PC-3 (cell line): ENCODE measurements at regions not wholly inside any gene's neighbourhood (a gene's known extent, or its start where the extent isn't known, plus 50 kb on each side); places are given as distances from the start of the nearest gene placed in this dataset.

Experiments used
- ATAC-seq: fragments of 200-7000 bp; cut with Tn5 transposase; 2 replicates; pipeline ENCODE4 v1.9.1; 2020; ENCODE audit warnings: mild to moderate bottlenecking, moderate library complexity
- BruUV-seq: library from RNA; stranded (reverse); fragments of 400-500 nt; replicated peaks from 2 replicates; lab custom pipeline; 2021; lab: Mats Ljungman, UMichigan
- CTCF ChIA-PET: fragments of 300-600 bp; sonication (Branson Sonifier 250); formaldehyde crosslinking; loops from one replicate; lab custom pipeline; 2022; ENCODE audit warnings: antibody characterized with exemption; lab: Charles Lee
- POLR2A ChIA-PET: fragments of 300-600 bp; sonication (Branson Sonifier 250); formaldehyde crosslinking; loops from one replicate; lab custom pipeline; 2022; ENCODE audit warnings: antibody characterized with exemption; ENCODE audit not compliant: unreplicated experiment; lab: Charles Lee
- DNase-seq: peaks from one replicate; pipeline ENCODE4 v3.0.0-alpha.2; 2015
- H2AFZ ChIP-seq: fragments of 300-600 bp; sonication (generic); 2 replicates; pipeline ENCODE4 v1.6.0; 2016; ENCODE audit warnings: antibody characterized with exemption, low read length
- H3F3A ChIP-seq: fragments of 300-600 bp; sonication (generic); one replicate; pipeline ENCODE4 v1.6.0; 2017; ENCODE audit warnings: antibody characterized with exemption, low read length, control low read depth, mild to moderate bottlenecking; ENCODE audit not compliant: unreplicated experiment
- H3K27ac ChIP-seq: fragments of 300-600 bp; sonication (generic); 2 replicates; pipeline ENCODE4 v1.5.1; 2016; ENCODE audit warnings: mild to moderate bottlenecking, low read length
- H3K27me3 ChIP-seq: fragments of 300-600 bp; sonication (generic); 2 replicates; pipeline ENCODE4 v1.6.1; 2016; ENCODE audit warnings: low read length, mixed read lengths
- H3K36me3 ChIP-seq: fragments of 300-600 bp; sonication (generic); 2 replicates; pipeline ENCODE4 v1.6.1; 2016; ENCODE audit warnings: low read depth, mixed run types, low read length, mixed read lengths
- H3K4me1 ChIP-seq: fragments of 300-600 bp; sonication (generic); 2 replicates; pipeline ENCODE4 v1.5.1; 2016; ENCODE audit warnings: low read length; ENCODE audit not compliant: insufficient read depth
- H3K4me2 ChIP-seq: fragments of 300-600 bp; sonication (generic); 2 replicates; pipeline ENCODE4 v1.6.0; 2016; ENCODE audit warnings: low read length
- H3K4me3 ChIP-seq: fragments of 300-600 bp; sonication (generic); 2 replicates; pipeline ENCODE4 v1.5.1; 2016; ENCODE audit warnings: mild to moderate bottlenecking, low read length, mixed read lengths
- H3K79me2 ChIP-seq: fragments of 300-600 bp; sonication (generic); 2 replicates; pipeline ENCODE4 v1.6.1; 2017; ENCODE audit warnings: low read length, mixed read lengths
- H3K9ac ChIP-seq: fragments of 300-600 bp; sonication (generic); 2 replicates; pipeline ENCODE4 v1.6.0; 2016; ENCODE audit warnings: mild to moderate bottlenecking, low read length
- H3K9me2 ChIP-seq: fragments of 300-600 bp; sonication (generic); replicated peaks from 2 replicates; pipeline ENCODE4 v1.6.1; 2016; ENCODE audit warnings: mixed run types, low read length, mixed read lengths
- H3K9me3 ChIP-seq: fragments of 300-600 bp; sonication (generic); 2 replicates; pipeline ENCODE4 v1.6.1; 2016; ENCODE audit warnings: low read length, mixed read lengths
- H4K20me1 ChIP-seq: fragments of 300-600 bp; sonication (generic); 2 replicates; pipeline ENCODE4 v1.6.1; 2016; ENCODE audit warnings: low read length, mixed read lengths
- EZH2 ChIP-seq: fragments of 300-600 bp; sonication (generic); IDR thresholded peaks from one replicate; pipeline ENCODE4 v1.6.1; 2017; ENCODE audit warnings: antibody characterized with exemption, mild to moderate bottlenecking, low read length; ENCODE audit not compliant: unreplicated experiment
- EZH2phosphoT487 ChIP-seq: fragments of 300-600 bp; sonication (generic); IDR thresholded peaks from 2 replicates; pipeline ENCODE4 v1.6.1; 2018; ENCODE audit warnings: mild to moderate bottlenecking, antibody characterized with exemption, low read length, borderline replicate concordance
- intact Hi-C: fragments of 100-400 bp; cut with micrococcal nuclease; formaldehyde crosslinking; loops from 2 replicates; pipeline ENCODE4 v1.9.0; 2023
- TF ChIP-seq, protein P1 (sequence below): fragments of 300-600 bp; sonication (generic); conservative IDR thresholded peaks from 2 replicates; pipeline ENCODE4 v1.5.1; 2017; ENCODE audit warnings: antibody characterized with exemption, low read depth, mild to moderate bottlenecking, low read length

DNA sequence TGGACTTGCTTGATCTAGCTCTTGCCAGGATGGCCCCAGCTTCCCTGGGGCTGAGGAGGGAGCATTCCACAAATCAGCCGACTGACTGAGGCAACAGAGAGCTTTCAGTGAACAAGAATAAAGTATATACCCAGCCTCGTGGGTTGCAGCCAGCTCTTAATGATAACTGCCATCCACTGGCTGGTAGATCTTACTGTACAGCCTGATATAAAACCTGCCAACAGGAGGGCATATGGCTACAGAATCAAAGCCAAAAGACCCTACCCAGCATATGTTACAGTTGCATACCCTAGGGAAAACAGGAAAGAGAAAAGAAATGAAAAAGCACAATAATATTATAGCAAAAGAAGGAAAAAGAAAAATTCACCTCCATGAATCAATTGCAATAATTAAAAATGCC lies 775.9 kb upstream of the KIF2B start:
- Histone ChIP-seq H3K4me2 (no peak overlapping the region), H3K27ac (no peak overlapping the region), H3K79me2 (no peaks in the 10 kb centered on the region), H3K27me3 (no peaks in the 10 kb centered on the region), H3K4me1 (no peaks in the 10 kb centered on the region), H3K4me3 (no peak overlapping the region), H3K9ac (no peak overlapping the region), H3F3A (no peaks in the 10 kb centered on the region), H4K20me1 (no peaks in the 10 kb centered on the region), H3K9me3 (peaks cover 33% of the 10 kb centered on the region), H3K9me2 (no peaks in the 10 kb centered on the region), H3K36me3 (no peaks in the 10 kb centered on the region), H2AFZ (no peak overlapping the region)
- DNase-seq (no peak), ATAC-seq (no peak)
- intact Hi-C loops, result no loop called here
- POLR2A ChIA-PET, result no interaction called here
- TF ChIP-seq, protein P1, sequence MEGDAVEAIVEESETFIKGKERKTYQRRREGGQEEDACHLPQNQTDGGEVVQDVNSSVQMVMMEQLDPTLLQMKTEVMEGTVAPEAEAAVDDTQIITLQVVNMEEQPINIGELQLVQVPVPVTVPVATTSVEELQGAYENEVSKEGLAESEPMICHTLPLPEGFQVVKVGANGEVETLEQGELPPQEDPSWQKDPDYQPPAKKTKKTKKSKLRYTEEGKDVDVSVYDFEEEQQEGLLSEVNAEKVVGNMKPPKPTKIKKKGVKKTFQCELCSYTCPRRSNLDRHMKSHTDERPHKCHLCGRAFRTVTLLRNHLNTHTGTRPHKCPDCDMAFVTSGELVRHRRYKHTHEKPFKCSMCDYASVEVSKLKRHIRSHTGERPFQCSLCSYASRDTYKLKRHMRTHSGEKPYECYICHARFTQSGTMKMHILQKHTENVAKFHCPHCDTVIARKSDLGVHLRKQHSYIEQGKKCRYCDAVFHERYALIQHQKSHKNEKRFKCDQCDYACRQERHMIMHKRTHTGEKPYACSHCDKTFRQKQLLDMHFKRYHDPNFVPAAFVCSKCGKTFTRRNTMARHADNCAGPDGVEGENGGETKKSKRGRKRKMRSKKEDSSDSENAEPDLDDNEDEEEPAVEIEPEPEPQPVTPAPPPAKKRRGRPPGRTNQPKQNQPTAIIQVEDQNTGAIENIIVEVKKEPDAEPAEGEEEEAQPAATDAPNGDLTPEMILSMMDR, result no peak
- CTCF ChIA-PET, result no interaction called here
- no TSS peak for BruUV-seq

DNA sequence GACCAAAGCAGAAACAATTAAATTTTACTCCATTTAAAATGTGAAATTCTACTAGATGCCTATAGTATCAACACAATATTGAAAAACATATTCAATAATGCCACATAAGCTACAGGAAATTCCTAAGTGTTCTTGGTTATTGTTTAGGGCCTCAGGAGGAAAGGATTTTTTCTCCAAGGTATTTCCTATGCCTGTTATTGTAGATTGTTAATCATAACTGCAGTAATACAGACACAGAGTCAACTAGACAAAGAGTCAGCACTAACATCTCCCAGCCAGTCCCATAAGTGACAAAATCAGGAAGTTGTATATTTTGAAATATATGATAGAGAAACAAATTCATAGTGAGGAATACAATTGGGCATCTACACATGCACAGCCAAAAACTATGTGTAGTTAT lies 782.7 kb upstream of the KIF2B start:
- Histone ChIP-seq H3K9me3 (peaks cover 41% of the 10 kb centered on the region), H3K36me3 (no peaks in the 10 kb centered on the region), H3K9me2 (no peaks in the 10 kb centered on the region), H3K27ac (no peak overlapping the region), H4K20me1 (no peaks in the 10 kb centered on the region), H3F3A (no peaks in the 10 kb centered on the region), H2AFZ (no peak overlapping the region), H3K4me3 (no peak overlapping the region), H3K4me1 (no peaks in the 10 kb centered on the region), H3K79me2 (no peaks in the 10 kb centered on the region), H3K9ac (no peak overlapping the region), H3K27me3 (no peaks in the 10 kb centered on the region), H3K4me2 (no peak overlapping the region)
- no TSS peak for BruUV-seq
- POLR2A ChIA-PET, result no interaction called here
- CTCF ChIA-PET, result no interaction called here
- TF ChIP-seq EZH2phosphoT487, result no peak
- TF ChIP-seq, protein P1, result no peak
- no peak for TF ChIP-seq EZH2
- no peak for ATAC-seq
- intact Hi-C loops, result no loop called here
- no peak for DNase-seq

DNA sequence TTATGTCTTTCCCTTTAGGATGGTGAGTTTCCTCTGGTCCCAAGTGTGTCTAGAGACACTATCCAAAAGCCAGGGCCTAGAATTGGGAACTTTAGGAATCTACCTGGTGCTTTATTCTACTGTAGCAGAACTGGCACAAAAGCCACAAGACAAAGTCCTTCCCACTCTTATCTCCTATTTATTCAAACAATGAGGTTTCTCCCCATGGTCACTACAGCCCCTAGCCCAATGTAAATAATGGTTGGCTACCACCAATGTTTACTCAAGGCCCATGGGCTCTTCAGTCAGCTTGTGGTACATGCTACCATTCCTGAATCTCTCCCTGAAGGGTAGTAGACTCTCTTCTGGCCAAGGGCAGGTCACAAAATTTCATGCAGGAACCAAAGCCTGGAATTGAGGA lies 789.4 kb upstream of the KIF2B start:
- no peak overlapping the region for H3K4me2 ChIP-seq
- DNase-seq (no peak), ATAC-seq (no peak)
- no peaks in the 10 kb centered on the region for H3K4me1 ChIP-seq
- H3K9ac ChIP-seq, result no peak overlapping the region
- H3K4me3 ChIP-seq, result no peak overlapping the region
- no peak overlapping the region for H3K27ac ChIP-seq
- intact Hi-C loops, result no loop called here
- H2AFZ ChIP-seq, result no peak overlapping the region
- ChIA-PET POLR2A (no interaction called here), CTCF (no interaction called here)
- H4K20me1 ChIP-seq, result no peaks in the 10 kb centered on the region
- TF ChIP-seq, protein P1, result no peak
- TF ChIP-seq EZH2phosphoT487 (no peak), EZH2 (no peak)
- H3K9me3 ChIP-seq, result peaks cover 28% of the 10 kb centered on the region
- no peaks in the 10 kb centered on the region for H3K27me3 ChIP-seq
- H3F3A ChIP-seq, result no peaks in the 10 kb centered on the region
- no TSS peak for BruUV-seq
- H3K36me3 ChIP-seq, result no peaks in the 10 kb centered on the region
- H3K9me2 ChIP-seq, result no peaks in the 10 kb centered on the region
- H3K79me2 ChIP-seq, result no peaks in the 10 kb centered on the region
